ENCODE measurements at regions not wholly inside any gene's neighbourhood (a gene's known extent, or its start where the extent isn't known, plus 50 kb on each side); places are given as distances from the start of the nearest gene placed in this dataset.

DNA sequence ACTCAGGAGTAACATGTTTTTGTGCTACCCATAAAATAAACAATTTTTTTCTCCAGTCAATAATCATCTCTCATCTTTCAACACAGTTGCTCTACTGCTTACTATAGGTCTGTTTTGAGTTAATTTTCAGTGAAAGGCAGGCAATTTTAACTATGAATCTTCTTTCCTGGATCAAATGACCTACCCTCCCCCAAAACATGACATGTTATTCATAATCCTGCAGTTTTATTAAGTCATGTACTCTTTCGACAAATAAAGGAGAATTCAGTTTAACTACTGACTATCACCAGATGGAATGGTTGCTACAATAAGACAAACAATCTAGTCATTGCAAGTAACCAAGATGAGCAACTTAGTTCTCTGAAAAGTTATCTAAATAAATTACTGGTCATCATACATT lies 106.0 kb upstream of the FAR2 start:
- no peaks in the 10 kb centered on the region for H3K36me3 ChIP-seq (ENCODE audit: insufficient read depth, low read length)
- H3F3A ChIP-seq (ENCODE audit: insufficient read depth, low read length, poor library complexity, severe bottlenecking): no peaks in the 10 kb centered on the region
- no peaks in the 10 kb centered on the region for H3K79me2 ChIP-seq (replicated peaks; ENCODE audit: insufficient read depth, low read length)
- TF ChIP-seq, protein P1, sequence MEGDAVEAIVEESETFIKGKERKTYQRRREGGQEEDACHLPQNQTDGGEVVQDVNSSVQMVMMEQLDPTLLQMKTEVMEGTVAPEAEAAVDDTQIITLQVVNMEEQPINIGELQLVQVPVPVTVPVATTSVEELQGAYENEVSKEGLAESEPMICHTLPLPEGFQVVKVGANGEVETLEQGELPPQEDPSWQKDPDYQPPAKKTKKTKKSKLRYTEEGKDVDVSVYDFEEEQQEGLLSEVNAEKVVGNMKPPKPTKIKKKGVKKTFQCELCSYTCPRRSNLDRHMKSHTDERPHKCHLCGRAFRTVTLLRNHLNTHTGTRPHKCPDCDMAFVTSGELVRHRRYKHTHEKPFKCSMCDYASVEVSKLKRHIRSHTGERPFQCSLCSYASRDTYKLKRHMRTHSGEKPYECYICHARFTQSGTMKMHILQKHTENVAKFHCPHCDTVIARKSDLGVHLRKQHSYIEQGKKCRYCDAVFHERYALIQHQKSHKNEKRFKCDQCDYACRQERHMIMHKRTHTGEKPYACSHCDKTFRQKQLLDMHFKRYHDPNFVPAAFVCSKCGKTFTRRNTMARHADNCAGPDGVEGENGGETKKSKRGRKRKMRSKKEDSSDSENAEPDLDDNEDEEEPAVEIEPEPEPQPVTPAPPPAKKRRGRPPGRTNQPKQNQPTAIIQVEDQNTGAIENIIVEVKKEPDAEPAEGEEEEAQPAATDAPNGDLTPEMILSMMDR (IDR thresholded peaks at IDR 0.05; ENCODE audit: poor library complexity, severe bottlenecking): no peak
- TF ChIP-seq POLR2AphosphoS5 (IDR thresholded peaks at IDR 0.05) (no peak), SMC3 (conservative IDR thresholded peaks at IDR 0.05; ENCODE audit: poor library complexity) (no peak), TAF1 (IDR thresholded peaks at IDR 0.05; ENCODE audit: low read depth) (no peak), RAD21 (conservative IDR thresholded peaks at IDR 0.05) (no peak), EZH2 (IDR thresholded peaks at IDR 0.05; ENCODE audit: borderline replicate concordance, insufficient read depth, low read length, poor library complexity, severe bottlenecking) (no peak), EP300 (conservative IDR thresholded peaks at IDR 0.05; ENCODE audit: poor library complexity, severe bottlenecking) (no peak), MXI1 (conservative IDR thresholded peaks at IDR 0.05; ENCODE audit: poor library complexity, severe bottlenecking) (no peak)
- TF ChIP-seq, protein P2, sequence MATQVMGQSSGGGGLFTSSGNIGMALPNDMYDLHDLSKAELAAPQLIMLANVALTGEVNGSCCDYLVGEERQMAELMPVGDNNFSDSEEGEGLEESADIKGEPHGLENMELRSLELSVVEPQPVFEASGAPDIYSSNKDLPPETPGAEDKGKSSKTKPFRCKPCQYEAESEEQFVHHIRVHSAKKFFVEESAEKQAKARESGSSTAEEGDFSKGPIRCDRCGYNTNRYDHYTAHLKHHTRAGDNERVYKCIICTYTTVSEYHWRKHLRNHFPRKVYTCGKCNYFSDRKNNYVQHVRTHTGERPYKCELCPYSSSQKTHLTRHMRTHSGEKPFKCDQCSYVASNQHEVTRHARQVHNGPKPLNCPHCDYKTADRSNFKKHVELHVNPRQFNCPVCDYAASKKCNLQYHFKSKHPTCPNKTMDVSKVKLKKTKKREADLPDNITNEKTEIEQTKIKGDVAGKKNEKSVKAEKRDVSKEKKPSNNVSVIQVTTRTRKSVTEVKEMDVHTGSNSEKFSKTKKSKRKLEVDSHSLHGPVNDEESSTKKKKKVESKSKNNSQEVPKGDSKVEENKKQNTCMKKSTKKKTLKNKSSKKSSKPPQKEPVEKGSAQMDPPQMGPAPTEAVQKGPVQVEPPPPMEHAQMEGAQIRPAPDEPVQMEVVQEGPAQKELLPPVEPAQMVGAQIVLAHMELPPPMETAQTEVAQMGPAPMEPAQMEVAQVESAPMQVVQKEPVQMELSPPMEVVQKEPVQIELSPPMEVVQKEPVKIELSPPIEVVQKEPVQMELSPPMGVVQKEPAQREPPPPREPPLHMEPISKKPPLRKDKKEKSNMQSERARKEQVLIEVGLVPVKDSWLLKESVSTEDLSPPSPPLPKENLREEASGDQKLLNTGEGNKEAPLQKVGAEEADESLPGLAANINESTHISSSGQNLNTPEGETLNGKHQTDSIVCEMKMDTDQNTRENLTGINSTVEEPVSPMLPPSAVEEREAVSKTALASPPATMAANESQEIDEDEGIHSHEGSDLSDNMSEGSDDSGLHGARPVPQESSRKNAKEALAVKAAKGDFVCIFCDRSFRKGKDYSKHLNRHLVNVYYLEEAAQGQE (IDR thresholded peaks at IDR 0.05; ENCODE audit: borderline replicate concordance): no peak
- H3K27me3 ChIP-seq (ENCODE audit: insufficient read depth, low read depth, low read length): no peaks in the 10 kb centered on the region
- H3K9me2 ChIP-seq (ENCODE audit: insufficient read depth, low read length): no peaks in the 10 kb centered on the region
- no peak overlapping the region for H2AFZ ChIP-seq (ENCODE audit: low read depth, low read length)
- H3K4me3 ChIP-seq (ENCODE audit: low read length): no peak overlapping the region
- H3K9me3 ChIP-seq (ENCODE audit: low read length): no peaks in the 10 kb centered on the region
- no peak overlapping the region for H3K4me2 ChIP-seq (ENCODE audit: low read length)
- H3K27ac ChIP-seq (ENCODE audit: low read length): no peak overlapping the region
- H3K9ac ChIP-seq (ENCODE audit: low read length): no peak overlapping the region
- no peaks in the 10 kb centered on the region for H4K20me1 ChIP-seq (ENCODE audit: insufficient read depth)

DNA sequence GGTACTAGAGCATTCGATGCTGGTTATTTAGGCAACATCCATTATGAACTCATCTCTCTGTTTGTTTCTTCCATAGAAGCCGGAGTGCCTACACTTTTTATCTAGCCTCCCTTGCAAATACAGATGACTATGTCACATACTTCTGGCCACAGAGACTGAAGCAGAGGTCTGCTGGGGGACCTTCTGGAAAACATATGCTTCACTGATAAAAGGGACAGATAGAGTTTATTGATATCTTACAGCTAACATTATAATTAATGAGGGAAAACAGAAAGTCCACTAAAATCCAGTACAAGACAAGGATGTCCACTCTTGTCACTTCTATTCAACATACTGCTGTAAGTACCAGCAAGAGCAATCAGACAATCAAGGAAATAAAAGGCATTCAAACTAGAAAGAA lies 104.3 kb upstream of the FAR2 start:
- Histone ChIP-seq H3K79me2 (replicated peaks; ENCODE audit: insufficient read depth, low read length) (no peaks in the 10 kb centered on the region), H3K27ac (ENCODE audit: low read length) (no peak overlapping the region), H3K9me2 (ENCODE audit: insufficient read depth, low read length) (no peaks in the 10 kb centered on the region), H3F3A (ENCODE audit: insufficient read depth, low read length, poor library complexity, severe bottlenecking) (no peaks in the 10 kb centered on the region), H4K20me1 (ENCODE audit: insufficient read depth) (no peaks in the 10 kb centered on the region), H3K36me3 (ENCODE audit: insufficient read depth, low read length) (no peaks in the 10 kb centered on the region), H3K27me3 (ENCODE audit: insufficient read depth, low read depth, low read length) (no peaks in the 10 kb centered on the region), H2AFZ (ENCODE audit: low read depth, low read length) (no peak overlapping the region), H3K4me2 (ENCODE audit: low read length) (no peak overlapping the region), H3K4me3 (ENCODE audit: low read length) (no peak overlapping the region), H3K9me3 (ENCODE audit: low read length) (no peaks in the 10 kb centered on the region), H3K9ac (ENCODE audit: low read length) (no peak overlapping the region)
- TF ChIP-seq TAF1 (IDR thresholded peaks at IDR 0.05; ENCODE audit: low read depth): no peak
- TF ChIP-seq, protein P1 (IDR thresholded peaks at IDR 0.05; ENCODE audit: poor library complexity, severe bottlenecking): no peak
- TF ChIP-seq, protein P2 (IDR thresholded peaks at IDR 0.05; ENCODE audit: borderline replicate concordance): no peak
- TF ChIP-seq EP300 (conservative IDR thresholded peaks at IDR 0.05; ENCODE audit: poor library complexity, severe bottlenecking): no peak
